ENCODE measurements at regions not wholly inside any gene's neighbourhood (a gene's known extent, or its start where the extent isn't known, plus 50 kb on each side); places are given as distances from the start of the nearest gene placed in this dataset.

DNA sequence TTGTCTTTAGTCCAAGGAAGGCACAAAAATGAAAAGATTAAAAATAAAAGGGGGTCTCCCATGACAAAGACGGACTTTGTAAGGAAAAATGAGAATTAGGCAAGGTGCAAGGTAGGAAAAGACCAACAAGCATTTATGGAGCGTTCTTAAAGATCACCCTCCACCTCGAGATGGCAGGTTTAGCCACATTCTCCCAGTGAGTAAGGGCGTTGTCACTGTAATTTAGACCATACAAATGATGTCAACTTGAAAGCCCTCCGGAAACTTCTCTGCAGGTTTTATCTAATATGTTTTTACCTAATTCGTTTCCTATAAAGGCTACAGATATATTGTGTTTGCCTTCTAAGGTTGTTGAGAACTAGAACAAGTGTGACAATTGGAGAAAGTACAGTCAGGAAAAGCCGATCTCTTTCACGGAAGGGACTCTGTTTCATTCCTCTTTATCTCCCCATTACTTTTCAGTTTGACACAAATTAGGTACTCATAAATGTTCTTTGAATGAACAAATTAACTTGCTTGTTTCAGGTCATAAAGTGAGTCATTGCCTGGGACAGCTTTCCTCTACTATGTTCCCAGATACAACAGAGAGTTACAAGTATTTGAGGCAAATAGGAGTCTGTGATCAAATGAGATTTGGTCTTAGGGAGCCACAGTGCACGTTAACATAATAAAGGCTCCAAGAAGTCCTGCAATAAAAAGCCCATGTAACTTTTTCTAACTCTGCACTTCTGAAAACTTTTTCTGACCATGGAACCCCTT, 102.6 kb upstream of the HABP2 start:
- no peak for TF ChIP-seq POLR2A (IDR thresholded peaks at IDR 0.05)
- TF ChIP-seq, protein P1, sequence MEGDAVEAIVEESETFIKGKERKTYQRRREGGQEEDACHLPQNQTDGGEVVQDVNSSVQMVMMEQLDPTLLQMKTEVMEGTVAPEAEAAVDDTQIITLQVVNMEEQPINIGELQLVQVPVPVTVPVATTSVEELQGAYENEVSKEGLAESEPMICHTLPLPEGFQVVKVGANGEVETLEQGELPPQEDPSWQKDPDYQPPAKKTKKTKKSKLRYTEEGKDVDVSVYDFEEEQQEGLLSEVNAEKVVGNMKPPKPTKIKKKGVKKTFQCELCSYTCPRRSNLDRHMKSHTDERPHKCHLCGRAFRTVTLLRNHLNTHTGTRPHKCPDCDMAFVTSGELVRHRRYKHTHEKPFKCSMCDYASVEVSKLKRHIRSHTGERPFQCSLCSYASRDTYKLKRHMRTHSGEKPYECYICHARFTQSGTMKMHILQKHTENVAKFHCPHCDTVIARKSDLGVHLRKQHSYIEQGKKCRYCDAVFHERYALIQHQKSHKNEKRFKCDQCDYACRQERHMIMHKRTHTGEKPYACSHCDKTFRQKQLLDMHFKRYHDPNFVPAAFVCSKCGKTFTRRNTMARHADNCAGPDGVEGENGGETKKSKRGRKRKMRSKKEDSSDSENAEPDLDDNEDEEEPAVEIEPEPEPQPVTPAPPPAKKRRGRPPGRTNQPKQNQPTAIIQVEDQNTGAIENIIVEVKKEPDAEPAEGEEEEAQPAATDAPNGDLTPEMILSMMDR (IDR thresholded peaks at IDR 0.05) = no peak
